PC-9 (cell line): ENCODE measurements at regions not wholly inside any gene's neighbourhood (a gene's known extent, or its start where the extent isn't known, plus 50 kb on each side); places are given as distances from the start of the nearest gene placed in this dataset.
A peak's percentile ranks its signal among the peaks of the same experiment; 100 is the strongest.

ENCODE experiments used
- BruUV-seq: library from RNA; stranded (reverse); fragments of 400-500 nt; replicated peaks from 2 replicates; lab custom pipeline; 2021; lab: Mats Ljungman, UMichigan
- CTCF ChIA-PET: fragments of 300-600 bp; sonication (Branson Sonifier 250); formaldehyde crosslinking; loops from one replicate; lab custom pipeline; 2022; ENCODE audit warnings: antibody characterized with exemption; lab: Charles Lee
- POLR2A ChIA-PET: fragments of 300-600 bp; sonication (Branson Sonifier 250); formaldehyde crosslinking; loops from one replicate; lab custom pipeline; 2022; ENCODE audit warnings: antibody characterized with exemption; ENCODE audit not compliant: unreplicated experiment; lab: Charles Lee
- DNase-seq, 2 experiments: peaks; one replicate each; pipeline versions ENCODE4 v3.0.0 to v3.0.0-alpha.2; 2015 to 2022; ENCODE audit warnings: mixed read lengths in 1 of 2
- H2AFZ ChIP-seq: fragments of 200-600 bp; sonication (generic); 2 replicates; pipeline ENCODE4 v1.8.1; 2017; ENCODE audit warnings: antibody characterized with exemption
- H3F3A ChIP-seq: fragments of 200-600 bp; sonication (generic); 2 replicates; pipeline ENCODE4 v1.8.1; 2017; ENCODE audit warnings: antibody characterized with exemption, mild to moderate bottlenecking, low read depth; ENCODE audit not compliant: insufficient read depth
- H3K27ac ChIP-seq: fragments of 200-600 bp; sonication (generic); 2 replicates; pipeline ENCODE4 v1.6.1; 2016; ENCODE audit warnings: mixed run types
- H3K27me3 ChIP-seq: fragments of 200-600 bp; sonication (generic); 2 replicates; pipeline ENCODE4 v1.6.1; 2016; ENCODE audit warnings: low read depth, mixed run types; ENCODE audit not compliant: insufficient read depth
- H3K36me3 ChIP-seq: fragments of 200-600 bp; sonication (generic); 2 replicates; pipeline ENCODE4 v1.6.1; 2016; ENCODE audit warnings: low read depth, mixed run types
- H3K4me1 ChIP-seq: fragments of 200-600 bp; sonication (generic); replicated peaks from 2 replicates; pipeline ENCODE4 v1.6.1; 2016; ENCODE audit warnings: mixed run types; ENCODE audit not compliant: insufficient read depth
- H3K4me2 ChIP-seq: fragments of 200-600 bp; sonication (generic); 2 replicates; pipeline ENCODE4 v1.6.1; 2017; ENCODE audit warnings: mixed run types
- H3K4me3 ChIP-seq: fragments of 200-600 bp; sonication (generic); 2 replicates; pipeline ENCODE4 v1.6.1; 2016; ENCODE audit warnings: mixed run types
- H3K79me2 ChIP-seq: fragments of 200-600 bp; sonication (generic); 2 replicates; pipeline ENCODE4 v1.6.1; 2017; ENCODE audit warnings: low read depth, mixed run types
- H3K9me2 ChIP-seq: fragments of 200-600 bp; sonication (generic); 2 replicates; pipeline ENCODE4 v1.8.1; 2017; ENCODE audit warnings: mild to moderate bottlenecking; ENCODE audit not compliant: insufficient read depth
- H3K9me3 ChIP-seq: fragments of 200-600 bp; sonication (generic); 2 replicates; pipeline ENCODE4 v1.8.1; 2016; ENCODE audit warnings: low read depth; ENCODE audit not compliant: insufficient read depth
- H4K20me1 ChIP-seq: fragments of 200-600 bp; sonication (generic); 2 replicates; pipeline ENCODE4 v1.8.1; 2017; ENCODE audit not compliant: insufficient read depth
- CTCF ChIP-seq: fragments of 200-600 bp; sonication (generic); conservative IDR thresholded peaks from 2 replicates; pipeline ENCODE4 v1.6.1; 2017; ENCODE audit warnings: mixed run types, antibody characterized with exemption, mild to moderate bottlenecking, moderate library complexity
- EZH2 ChIP-seq: fragments of 200-600 bp; sonication (generic); IDR thresholded peaks from 2 replicates; pipeline ENCODE4 v1.8.0; 2017; ENCODE audit warnings: antibody characterized with exemption, low read depth
- intact Hi-C: fragments of 100-400 bp; cut with micrococcal nuclease; formaldehyde crosslinking; loops from one replicate; pipeline ENCODE4 v1.10.0; 2022; ENCODE audit not compliant: unreplicated experiment

- ChIA-PET POLR2A (no interaction called here), CTCF (no interaction called here)
- H3K9me3 ChIP-seq, result 0 out of 2 replicates have a peak, but pooled peaks cover 3% of the 10 kb centered on the region
- BruUV-seq, result no TSS peak
- H4K20me1 ChIP-seq, result no peaks in the 10 kb centered on the region
- H3K4me1 ChIP-seq, result peaks cover 25% of the 10 kb centered on the region
- H3F3A ChIP-seq, result peaks cover 8% of the 10 kb centered on the region; the same call in 1 of the 2 replicates
- H3K79me2 ChIP-seq, result no peaks in the 10 kb centered on the region
- H3K36me3 ChIP-seq, result no peaks in the 10 kb centered on the region
- no peak overlapping the region for H3K27ac ChIP-seq
- peak overlapping the region; percentile 55 for H2AFZ ChIP-seq
- no peak for TF ChIP-seq EZH2
- TF ChIP-seq CTCF, result no peak
- H3K4me2 ChIP-seq, result peak overlapping the region; percentile 39
- no peaks in the 10 kb centered on the region for H3K27me3 ChIP-seq
- DNase-seq, result peak in 1 of 2 experiments; percentile 83
- intact Hi-C loops, result no loop called here
- H3K9me2 ChIP-seq, result no peaks in the 10 kb centered on the region
- no peak overlapping the region for H3K4me3 ChIP-seq
Measured at GRCh38 chrX:150293311-150294013, 69.7 kb upstream of the MAMLD1 start.

GRCh38 chrX:150298841-150299551, 64.1 kb upstream of the MAMLD1 start:
- H3K79me2 ChIP-seq, result no peaks in the 10 kb centered on the region
- no peak overlapping the region for H3K4me2 ChIP-seq
- H3K9me3 ChIP-seq, result no peaks in the 10 kb centered on the region
- H3K9me2 ChIP-seq, result no peaks in the 10 kb centered on the region
- H3K27ac ChIP-seq, result no peak overlapping the region
- no peak for DNase-seq
- POLR2A ChIA-PET, result no interaction called here
- intact Hi-C loops, result no loop called here
- no peaks in the 10 kb centered on the region for H3K36me3 ChIP-seq
- BruUV-seq, result no TSS peak
- no peaks in the 10 kb centered on the region for H4K20me1 ChIP-seq
- no peak overlapping the region for H2AFZ ChIP-seq
- TF ChIP-seq CTCF (no peak), EZH2 (no peak)
- H3K27me3 ChIP-seq, result no peaks in the 10 kb centered on the region
- H3K4me1 ChIP-seq, result peaks cover 30% of the 10 kb centered on the region
- H3F3A ChIP-seq, result peaks cover 1% of the 10 kb centered on the region; the same call in 1 of the 2 replicates
- no peak overlapping the region for H3K4me3 ChIP-seq
- CTCF ChIA-PET, result no interaction called here

- Histone ChIP-seq H3K79me2 (no peaks in the 10 kb centered on the region), H3K27ac (no peak overlapping the region), H3F3A (no peaks in the 10 kb centered on the region), H3K27me3 (no peaks in the 10 kb centered on the region), H3K4me1 (peaks cover 28% of the 10 kb centered on the region), H3K9me3 (no peaks in the 10 kb centered on the region), H3K4me3 (no peak overlapping the region), H2AFZ (no peak overlapping the region), H4K20me1 (no peaks in the 10 kb centered on the region), H3K9me2 (no peaks in the 10 kb centered on the region), H3K4me2 (no peak overlapping the region), H3K36me3 (no peaks in the 10 kb centered on the region)
- no peak for DNase-seq
- TF ChIP-seq CTCF (no peak), EZH2 (no peak)
- CTCF ChIA-PET, result no interaction called here
- POLR2A ChIA-PET, result no interaction called here
- BruUV-seq, result no TSS peak
- intact Hi-C loops, result no loop called here
Measured at GRCh38 chrX:150299579-150299978, 63.5 kb upstream of the MAMLD1 start.
